SK-N-MC (cell line): ENCODE measurements at regions not wholly inside any gene's neighbourhood (a gene's known extent, or its start where the extent isn't known, plus 50 kb on each side); places are given as distances from the start of the nearest gene placed in this dataset.

Source experiments
- EZH2 ChIP-seq: fragments of 200-600 bp; sonication (generic); IDR thresholded peaks from one replicate; pipeline ENCODE4 v1.6.1; 2017; ENCODE audit warnings: antibody characterized with exemption
- FOXP2 ChIP-seq: optimal IDR thresholded peaks from 2 replicates; pipeline ENCODE3; 2011; ENCODE audit warnings: mild to moderate bottlenecking, moderate library complexity; ENCODE audit not compliant: insufficient read depth; ENCODE audit errors: extremely low read length, control extremely low read depth

DNA sequence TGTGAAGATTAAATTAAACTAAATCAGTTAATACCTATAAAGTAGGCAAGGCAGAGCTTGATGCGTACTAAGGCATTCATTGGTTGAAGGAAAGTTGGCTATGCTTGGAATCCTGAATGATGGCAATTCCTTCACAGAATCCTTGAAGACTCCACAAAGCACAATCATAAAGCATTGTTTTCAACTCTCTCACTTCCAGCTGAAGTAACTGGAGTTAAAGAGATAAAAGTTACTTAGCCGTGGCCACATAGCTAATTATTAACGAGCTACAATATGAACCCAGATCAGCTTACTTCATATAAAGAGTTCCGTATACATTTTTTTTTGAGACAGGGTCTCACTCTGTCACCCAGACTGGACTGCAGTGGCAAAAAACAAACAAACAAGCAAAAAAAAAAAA, 483.9 kb upstream of the DDX18 start:
- no peak for TF ChIP-seq EZH2
- TF ChIP-seq FOXP2 = no peak
